Transverse colon (tissue), 3 donors: ENCODE measurements at regions not wholly inside any gene's neighbourhood (a gene's known extent, or its start where the extent isn't known, plus 50 kb on each side); places are given as distances from the start of the nearest gene placed in this dataset.

Experiments used
- POLR2A ChIP-seq: fragments of 450-650 bp; IDR thresholded peaks from one replicate; pipeline ENCODE4 v1.6.1; 2016; ENCODE audit warnings: antibody characterized with exemption, mild to moderate bottlenecking, moderate library complexity
- POLR2AphosphoS5 ChIP-seq, 3 donors: sonication (generic); formaldehyde crosslinking; IDR thresholded peaks; one replicate each; pipeline ENCODE4 v1.6.1; 2016; ENCODE audit warnings: antibody characterized with exemption in 3 of 3

DNA sequence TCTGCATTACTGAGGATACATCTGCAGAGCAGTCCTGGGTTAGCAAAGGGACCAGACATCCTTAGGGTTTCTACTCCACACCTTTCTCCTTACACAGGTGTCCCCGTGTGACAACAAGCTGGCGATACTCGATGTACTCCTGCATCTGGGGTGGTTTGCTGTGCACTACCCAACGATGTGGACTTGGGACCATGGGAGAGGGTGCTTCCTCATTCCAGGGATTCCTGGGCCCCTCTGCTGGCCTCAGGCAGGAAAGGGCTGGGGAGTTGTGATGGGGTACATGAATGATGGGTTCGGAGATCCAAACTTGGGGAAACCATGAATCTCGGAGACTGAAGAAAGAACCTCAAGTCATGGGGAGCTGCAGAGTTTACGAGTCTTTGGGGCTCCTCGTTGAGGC, 179.6 kb upstream of the GALNT17 start:
- TF ChIP-seq POLR2A: no peak
- TF ChIP-seq POLR2AphosphoS5 (IDR thresholded peaks at IDR 0.05): no peak
